GM19452 (cell line): ENCODE measurements at regions not wholly inside any gene's neighbourhood (a gene's known extent, or its start where the extent isn't known, plus 50 kb on each side); places are given as distances from the start of the nearest gene placed in this dataset.
"Not testable (repeated sequence)": the region's sequence is repeated elsewhere in the genome, so short reads cannot be mapped to it uniquely, and the experiment has no call there.

ENCODE experiments used
- ATAC-seq: cut with Tn5 transposase; IDR thresholded peaks from one replicate; pipeline ENCODE4 v1.9.1; 2021; ENCODE audit not compliant: unreplicated experiment

DNA sequence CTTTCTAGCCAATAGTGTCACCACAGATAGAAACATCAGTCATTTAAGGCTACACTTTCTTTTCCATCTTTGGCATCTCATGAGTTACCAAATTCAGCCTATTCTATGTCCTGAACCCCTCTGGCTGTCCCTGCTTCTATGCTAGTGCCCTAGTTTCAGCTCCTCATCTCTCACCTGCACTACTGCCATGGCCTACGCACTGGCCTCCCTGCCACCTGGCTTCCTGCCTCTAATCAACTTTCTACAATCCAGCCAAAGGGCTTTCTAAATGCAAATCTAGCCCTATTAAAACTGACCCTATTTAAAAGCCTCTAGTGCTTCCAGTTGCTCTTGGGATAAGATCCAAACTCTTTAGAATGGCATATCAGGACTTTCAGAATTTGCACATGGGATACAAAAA lies 482.9 kb downstream of the TMEM38B start:
- no peak for ATAC-seq

- ATAC-seq: no peak
Observed at GRCh38 chr9:106179191-106179590, 484.9 kb downstream of the TMEM38B start.

GRCh38 chr9:106203815-106204516 lies 509.6 kb downstream of the TMEM38B start:
- not testable (repeated sequence) for ATAC-seq

DNA sequence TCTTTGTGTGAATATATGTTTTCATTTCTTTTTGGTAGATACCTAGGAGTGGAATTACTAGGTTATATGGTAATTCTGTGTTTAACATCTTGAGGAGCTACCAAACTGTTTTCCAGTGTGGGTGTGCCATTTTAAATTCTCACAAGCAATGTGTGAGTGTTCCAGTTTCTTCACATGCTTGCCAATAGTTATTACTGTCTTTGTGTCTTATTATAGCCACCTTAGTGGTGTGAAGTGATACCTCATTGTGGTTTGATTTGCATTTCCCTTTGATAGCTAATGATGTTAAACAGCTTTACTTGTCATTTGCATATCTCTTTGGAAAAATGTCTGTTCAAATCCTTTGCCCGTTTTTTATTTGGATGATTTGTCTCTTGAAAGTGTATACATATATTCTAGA lies 513.0 kb downstream of the TMEM38B start:
- no peak for ATAC-seq

DNA sequence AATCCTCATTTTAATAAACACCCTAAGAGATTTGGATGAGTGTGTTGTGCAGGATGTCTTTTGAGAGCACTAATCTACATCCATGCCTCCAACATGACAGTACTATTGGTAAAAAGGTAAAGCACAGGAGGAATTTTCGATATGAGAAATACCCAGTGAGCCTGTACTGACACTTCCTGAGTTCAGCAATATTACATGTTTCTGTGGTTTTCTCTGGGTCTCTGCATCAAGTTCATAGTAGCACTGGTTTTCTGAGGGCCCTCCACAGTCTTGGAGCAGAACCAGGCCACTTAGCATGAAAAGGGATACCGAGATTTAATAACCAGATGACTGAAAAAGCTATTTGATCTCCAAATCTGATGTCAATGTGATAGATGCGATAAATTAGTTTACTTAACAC lies 524.1 kb downstream of the TMEM38B start:
- no peak for ATAC-seq

- ATAC-seq: peak; percentile 72
Observed at GRCh38 chr9:106218854-106219253, 524.5 kb downstream of the TMEM38B start.

DNA sequence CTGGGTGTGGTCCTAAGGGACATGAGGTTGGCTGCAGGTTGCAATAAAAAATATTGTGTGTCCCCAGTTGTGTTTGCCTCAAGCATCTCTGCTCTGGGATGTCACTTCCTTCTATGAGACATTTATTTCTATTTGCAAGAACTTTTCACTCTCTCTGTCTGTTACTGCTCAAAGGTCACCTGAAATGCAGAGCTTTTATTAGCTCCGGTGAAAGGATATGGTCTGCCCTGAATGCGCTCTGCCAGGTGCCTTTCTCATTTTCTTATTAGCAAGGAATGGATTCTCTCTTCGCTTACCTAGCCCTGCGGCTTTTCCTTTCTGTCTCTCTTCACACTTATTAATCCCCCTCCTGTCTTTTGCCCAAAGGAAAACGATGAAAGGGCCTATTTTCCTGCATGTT lies 526.1 kb downstream of the TMEM38B start:
- no peak for ATAC-seq

DNA sequence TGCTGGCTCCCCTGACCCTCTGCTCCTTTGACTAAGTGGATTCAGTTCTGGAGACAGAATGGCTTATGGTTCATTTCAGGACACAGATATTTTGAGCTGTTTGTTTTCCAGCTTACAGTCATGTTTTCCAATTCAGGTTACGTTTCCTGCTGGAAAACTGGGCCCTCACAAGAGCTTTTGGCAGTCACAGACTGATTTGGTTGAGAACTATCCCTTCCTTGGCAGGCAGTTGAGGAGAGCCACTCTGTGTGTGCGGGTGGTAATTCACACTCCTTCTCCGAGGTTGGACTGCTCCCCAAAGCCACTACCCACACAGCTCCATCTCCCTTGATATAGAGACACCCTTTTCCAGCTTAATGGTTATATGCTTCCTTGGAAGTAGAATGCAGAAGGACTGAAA lies 534.5 kb downstream of the TMEM38B start:
- ATAC-seq: no peak

- ATAC-seq: no peak
Observed at GRCh38 chr9:106233116-106233515, 538.8 kb downstream of the TMEM38B start.

GRCh38 chr9:106260908-106261307 lies 566.6 kb downstream of the TMEM38B start:
- ATAC-seq: not testable (repeated sequence)

DNA sequence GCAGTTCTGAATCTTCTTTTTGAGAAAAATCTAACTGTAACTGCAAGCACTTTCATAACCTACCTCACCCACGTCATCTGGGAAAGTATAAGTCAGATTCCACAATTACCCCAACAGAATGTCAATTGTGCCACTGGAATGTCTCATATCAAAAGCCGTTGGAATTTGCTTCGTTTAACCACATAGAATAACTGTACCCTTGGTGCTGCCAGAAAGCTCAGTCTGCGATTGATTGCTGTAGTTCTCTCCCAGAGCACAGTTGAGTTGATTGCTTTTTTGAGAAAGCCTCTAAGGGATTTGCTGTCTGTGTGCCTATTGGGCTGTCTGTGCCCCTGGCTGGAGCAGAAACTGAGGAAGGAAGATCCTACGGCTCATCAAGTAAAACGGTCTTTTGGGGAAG lies 583.6 kb downstream of the TMEM38B start:
- no peak for ATAC-seq

GRCh38 chr9:106283769-106284168 lies 579.2 kb upstream of the ZNF462 start:
- ATAC-seq: no peak

DNA sequence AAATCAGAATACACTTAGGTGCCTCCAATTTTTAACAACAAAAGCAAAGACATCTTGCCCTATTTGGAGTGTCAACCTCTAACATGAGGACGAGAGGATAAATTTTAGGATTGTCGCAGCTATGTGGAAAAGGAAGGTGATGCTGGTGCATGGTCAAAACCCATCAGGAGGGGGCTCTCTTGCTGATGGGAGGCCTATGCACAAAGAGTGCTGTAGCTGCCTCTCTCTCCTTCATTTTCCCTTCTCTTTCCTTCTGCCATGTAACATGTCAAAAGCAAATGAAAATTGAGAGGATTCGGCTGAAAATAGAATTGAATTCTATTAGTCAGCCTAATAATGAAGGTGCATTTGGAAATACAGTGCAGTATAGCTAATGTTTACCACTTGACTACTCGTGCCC lies 578.7 kb upstream of the ZNF462 start:
- no peak for ATAC-seq

DNA sequence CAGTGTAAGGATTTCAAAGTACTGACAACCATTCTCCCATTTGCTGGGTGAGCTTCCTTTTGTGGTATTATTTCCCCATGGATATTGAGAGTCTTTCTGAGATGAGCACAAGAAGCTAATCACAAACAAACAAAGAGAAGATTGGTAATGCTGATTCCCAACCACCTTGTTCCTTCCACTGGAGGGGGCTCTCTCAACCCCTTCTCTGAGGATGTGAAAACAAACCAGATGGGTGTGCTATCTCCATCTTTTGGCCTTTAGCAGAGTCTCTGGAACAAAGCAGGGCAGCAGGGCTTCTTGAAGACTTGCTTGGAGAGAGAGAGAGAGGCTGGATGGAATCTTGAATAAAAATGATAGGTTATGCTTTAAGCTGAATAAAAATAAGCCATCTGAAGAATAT lies 576.7 kb upstream of the ZNF462 start:
- ATAC-seq: no peak

- no peak for ATAC-seq
Observed at GRCh38 chr9:106287091-106287631, 575.8 kb upstream of the ZNF462 start.

- no peak for ATAC-seq
Observed at GRCh38 chr9:106287731-106288130, 575.2 kb upstream of the ZNF462 start.

DNA sequence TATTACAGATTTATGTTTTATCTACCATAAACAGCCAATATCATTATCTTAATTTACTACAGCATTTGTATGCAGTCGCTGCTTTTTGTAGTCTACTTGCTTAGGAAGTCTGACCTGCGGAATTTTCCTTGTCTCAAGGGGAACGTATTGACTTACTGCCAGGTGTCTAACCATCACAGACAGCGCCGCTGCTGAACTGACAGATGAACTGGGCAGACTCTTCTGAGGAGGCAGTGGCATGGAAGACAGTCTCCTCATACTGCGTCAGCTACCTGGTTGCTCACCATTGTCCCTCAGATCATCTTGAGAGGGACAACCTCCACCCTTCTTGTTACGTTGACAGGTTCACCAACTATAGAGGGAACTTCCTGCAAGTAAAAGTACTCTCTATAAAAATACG lies 574.3 kb upstream of the ZNF462 start:
- no peak for ATAC-seq

- ATAC-seq: no peak
Observed at GRCh38 chr9:106291786-106292185, 571.2 kb upstream of the ZNF462 start.

- ATAC-seq: no peak
Observed at GRCh38 chr9:106296426-106296825, 566.5 kb upstream of the ZNF462 start.

GRCh38 chr9:106298997-106299396 lies 564.0 kb upstream of the ZNF462 start:
- ATAC-seq: no peak

GRCh38 chr9:106304401-106304920 lies 558.5 kb upstream of the ZNF462 start:
- no peak for ATAC-seq

GRCh38 chr9:106305428-106306133 lies 557.4 kb upstream of the ZNF462 start:
- ATAC-seq: no peak
